GM19455 (cell line): ENCODE measurements at regions not wholly inside any gene's neighbourhood (a gene's known extent, or its start where the extent isn't known, plus 50 kb on each side); places are given as distances from the start of the nearest gene placed in this dataset.

Source experiments
- ATAC-seq: cut with Tn5 transposase; IDR thresholded peaks from one replicate; pipeline ENCODE4 v1.9.1; 2021; ENCODE audit not compliant: unreplicated experiment

DNA sequence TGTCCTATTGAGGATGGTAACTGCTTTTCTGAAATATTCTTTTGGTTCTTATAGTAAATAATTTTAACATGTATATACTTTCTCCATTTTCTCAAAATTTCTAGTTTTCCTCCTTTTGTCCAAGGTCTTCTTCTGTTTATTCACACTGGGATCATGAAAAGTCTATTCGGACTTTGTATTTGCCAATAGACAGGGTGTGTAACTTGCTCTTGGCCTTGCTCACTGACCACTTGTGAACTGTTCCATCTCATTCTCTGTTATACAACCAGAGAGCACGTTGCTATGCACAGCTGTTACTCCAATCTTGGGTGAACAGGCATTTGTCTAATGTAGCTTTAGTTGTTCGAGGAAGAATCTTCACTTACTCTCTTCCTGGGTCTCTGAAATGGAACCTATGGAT is 388.9 kb downstream of the SH3GL2 start:
- no peak for ATAC-seq

DNA sequence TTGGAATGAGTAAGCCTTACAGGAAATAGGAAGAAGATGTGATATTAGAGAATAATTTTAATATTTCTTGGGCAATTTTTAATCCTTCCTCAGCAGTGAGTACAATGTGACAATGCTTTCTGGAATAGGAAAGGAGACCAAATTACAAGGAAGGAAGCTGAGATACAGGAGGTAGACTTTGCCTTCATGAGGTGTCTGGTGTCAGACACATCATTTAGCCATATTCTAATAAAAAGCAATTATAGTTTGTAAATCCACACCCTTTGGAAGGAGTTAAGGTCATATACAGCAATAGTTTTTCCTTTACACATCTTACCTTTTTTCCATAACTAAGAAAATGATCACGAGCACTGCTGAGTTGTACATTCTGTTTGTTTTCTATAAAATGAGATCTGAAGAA is 390.4 kb downstream of the SH3GL2 start:
- no peak for ATAC-seq

DNA sequence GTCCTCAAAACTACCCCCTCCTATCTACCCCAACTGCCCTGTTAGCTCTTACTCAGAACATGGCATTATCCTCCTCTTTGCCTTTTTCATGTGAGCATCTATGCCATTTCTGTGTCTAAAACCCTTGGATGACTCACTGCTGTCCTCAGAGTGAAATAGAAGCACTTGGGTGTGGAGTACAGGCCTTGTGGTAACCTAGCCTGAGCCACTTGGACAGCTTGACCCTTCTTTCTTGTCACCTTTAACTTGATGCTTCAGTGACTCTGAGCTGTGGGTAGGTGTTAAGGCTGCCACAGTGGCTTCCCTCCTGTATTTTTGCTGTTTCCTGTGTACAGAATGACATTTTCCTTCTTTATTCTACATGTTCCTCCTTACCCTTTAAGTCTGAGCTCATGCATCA is 391.4 kb downstream of the SH3GL2 start:
- no peak for ATAC-seq

DNA sequence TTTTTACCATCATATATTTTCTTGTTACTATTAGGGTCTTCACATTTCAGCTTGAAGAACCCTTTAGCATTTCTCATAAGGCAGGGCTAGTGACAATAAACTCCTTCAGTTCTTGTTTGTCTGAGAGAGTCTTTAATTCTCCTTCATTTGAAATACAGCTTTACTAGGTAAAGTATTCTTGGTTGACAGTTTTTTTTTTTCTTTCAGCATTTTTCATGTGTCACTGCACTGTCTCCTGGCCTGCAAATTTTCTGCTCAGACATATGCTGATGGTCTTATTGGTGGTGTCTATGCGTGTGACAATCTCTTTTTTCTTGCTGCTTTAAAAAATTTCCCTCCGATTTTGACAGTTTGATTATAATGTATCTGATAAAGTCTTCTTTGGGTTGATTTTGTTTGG is 399.9 kb downstream of the SH3GL2 start:
- ATAC-seq = no peak

GRCh38 chr9:17986595-17986994 is 407.7 kb downstream of the SH3GL2 start:
- no peak for ATAC-seq

DNA sequence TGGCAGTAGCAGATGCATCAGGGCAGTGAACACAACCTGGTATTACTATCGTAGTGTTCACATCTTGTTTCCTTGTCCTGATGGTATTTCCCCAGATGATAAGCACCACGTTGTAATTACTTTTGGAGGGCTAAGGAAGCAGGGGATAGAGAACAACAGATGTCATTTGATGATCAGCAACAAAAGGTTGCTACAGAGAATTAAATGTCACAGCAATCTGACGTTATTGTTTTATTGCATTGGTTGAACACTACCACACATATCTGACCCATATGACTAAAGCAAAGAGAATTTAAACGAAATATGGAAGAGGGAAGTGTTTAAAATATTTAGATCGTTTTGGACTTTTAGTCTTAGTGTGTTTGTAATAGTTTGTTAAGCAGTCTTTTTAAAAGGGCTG is 408.3 kb downstream of the SH3GL2 start:
- no peak for ATAC-seq

GRCh38 chr9:17988489-17988888 is 409.6 kb downstream of the SH3GL2 start:
- no peak for ATAC-seq

- ATAC-seq = no peak
These were observed 411.7 kb downstream of the SH3GL2 start for GRCh38 chr9:17990602-17991001.

DNA sequence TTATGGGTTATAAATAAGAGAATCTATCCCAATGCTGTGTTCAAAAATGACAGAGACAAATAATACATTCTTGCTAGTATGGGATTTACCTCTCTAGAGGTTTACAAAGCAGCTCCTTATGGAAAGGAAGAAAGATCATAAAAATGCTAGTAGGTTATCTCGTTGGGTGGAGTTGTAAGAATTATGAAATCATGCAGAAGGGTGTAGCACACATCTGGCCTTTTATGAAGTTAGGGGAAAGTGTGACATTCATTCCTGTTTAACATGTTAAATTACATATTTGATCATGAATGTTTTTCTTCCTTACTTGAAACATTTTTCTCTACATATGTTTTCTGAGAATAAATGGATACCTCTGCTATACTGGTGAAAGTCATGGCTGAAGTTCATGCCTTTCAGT is 414.2 kb downstream of the SH3GL2 start:
- no peak for ATAC-seq

- no peak for ATAC-seq
These were observed 416.0 kb downstream of the SH3GL2 start for GRCh38 chr9:17994695-17995425.

DNA sequence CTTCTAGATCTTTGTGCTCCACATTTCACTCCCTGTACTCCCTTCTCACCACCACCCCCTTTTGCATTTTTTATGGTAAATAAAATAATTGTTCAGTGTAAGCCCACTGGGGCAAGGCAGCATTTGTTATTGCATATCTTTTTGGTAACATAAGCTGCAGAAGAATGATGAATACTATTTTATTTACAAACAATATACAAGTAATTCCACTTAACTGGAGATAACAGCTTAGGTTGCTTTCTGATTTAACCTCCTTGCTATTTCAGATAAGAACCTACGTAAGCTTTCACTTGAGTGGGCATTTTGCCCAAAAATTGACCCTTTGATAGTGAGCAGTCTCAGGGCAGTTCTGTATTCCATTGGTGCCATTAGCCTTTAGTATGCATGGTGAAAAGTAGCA is 417.9 kb downstream of the SH3GL2 start:
- ATAC-seq = no peak

GRCh38 chr9:18002718-18003438 is 424.0 kb downstream of the SH3GL2 start:
- ATAC-seq = no peak

- ATAC-seq = no peak
These were observed 427.7 kb downstream of the SH3GL2 start for GRCh38 chr9:18006591-18006990.

DNA sequence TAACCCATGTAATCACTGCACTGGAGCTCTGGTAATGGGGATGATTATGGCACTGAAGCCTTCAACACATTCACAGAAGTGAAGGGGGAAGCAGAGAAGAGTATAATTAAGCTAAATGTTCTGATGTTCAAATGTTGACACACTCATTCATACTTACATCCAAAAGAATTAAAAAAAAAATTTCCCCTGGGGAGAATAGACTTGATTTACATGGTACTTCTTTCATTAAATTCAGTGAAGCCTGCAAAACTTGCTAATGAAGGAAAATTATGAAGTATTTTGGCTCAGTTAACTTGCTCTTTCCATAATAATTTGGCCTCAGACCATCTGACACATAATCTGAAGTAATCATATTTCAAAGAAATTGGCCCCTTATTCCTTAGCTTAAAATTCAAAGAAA is 428.8 kb downstream of the SH3GL2 start:
- no peak for ATAC-seq

- no peak for ATAC-seq
These were observed 431.0 kb downstream of the SH3GL2 start for GRCh38 chr9:18009902-18010301.

GRCh38 chr9:18010492-18010891 is 431.6 kb downstream of the SH3GL2 start:
- no peak for ATAC-seq

- ATAC-seq = no peak
These were observed 433.3 kb downstream of the SH3GL2 start for GRCh38 chr9:18012170-18012569.

DNA sequence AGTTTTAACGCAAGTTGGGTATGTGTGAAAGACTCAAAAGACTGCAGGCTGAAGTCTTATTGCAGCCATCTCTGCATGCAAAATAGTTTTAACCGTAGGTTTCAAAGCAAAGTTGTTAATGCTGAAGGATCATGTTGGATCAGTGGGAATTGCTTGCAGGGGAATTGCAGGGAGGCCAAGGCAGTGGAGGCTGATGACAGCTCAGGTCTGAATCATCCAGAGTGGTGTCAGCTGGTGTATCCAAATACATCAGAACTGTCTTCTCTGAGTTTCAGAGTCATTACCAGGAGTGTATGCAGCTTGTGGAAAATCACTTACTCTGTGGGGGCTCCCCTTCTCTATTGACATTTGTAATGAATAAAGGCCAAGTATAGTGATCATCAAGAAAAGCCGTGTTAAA is 435.7 kb downstream of the SH3GL2 start:
- no peak for ATAC-seq

- no peak for ATAC-seq
These were observed 436.2 kb downstream of the SH3GL2 start for GRCh38 chr9:18015116-18015515.

GRCh38 chr9:18017136-18017535 is 438.3 kb downstream of the SH3GL2 start:
- no peak for ATAC-seq

GRCh38 chr9:18018221-18018620 is 439.4 kb downstream of the SH3GL2 start:
- ATAC-seq = no peak

DNA sequence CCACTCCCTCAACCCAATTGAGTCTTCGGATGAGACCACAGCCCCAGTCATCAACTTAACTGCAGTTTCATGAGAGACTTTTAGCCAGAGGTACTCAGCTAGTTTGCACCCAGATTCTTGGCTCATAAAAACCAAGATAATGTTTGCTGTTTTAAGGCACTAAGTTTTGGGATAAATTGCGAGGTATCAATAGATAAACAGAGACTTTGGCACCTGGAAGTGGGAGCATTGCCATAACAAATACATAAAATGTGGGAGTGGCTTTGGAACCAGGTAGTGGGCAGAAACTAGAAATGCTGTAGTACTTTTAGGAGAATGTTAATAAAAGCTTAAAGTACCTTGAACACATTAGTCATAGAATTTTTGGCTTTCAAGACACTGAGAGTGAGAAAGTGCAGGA is 439.8 kb downstream of the SH3GL2 start:
- no peak for ATAC-seq
